ELR (cell line): ENCODE measurements at regions not wholly inside any gene's neighbourhood (a gene's known extent, or its start where the extent isn't known, plus 50 kb on each side); places are given as distances from the start of the nearest gene placed in this dataset.

ENCODE experiments used
- DNase-seq: peaks from one replicate; pipeline ENCODE4 v3.0.0-alpha.2; 2015; ENCODE audit warnings: low read depth

- DNase-seq = no peak
These were observed 50.8 kb upstream of the PDZD8 start for GRCh38 chr10:117425974-117426566.

GRCh38 chr10:117424883-117425649 lies 49.8 kb upstream of the PDZD8 start:
- DNase-seq = no peak
